Fibroblast of peridontal ligament (primary cell): ENCODE measurements at regions not wholly inside any gene's neighbourhood (a gene's known extent, or its start where the extent isn't known, plus 50 kb on each side); places are given as distances from the start of the nearest gene placed in this dataset.
"Not testable (repeated sequence)": the region's sequence is repeated elsewhere in the genome, so short reads cannot be mapped to it uniquely, and the experiment has no call there.

ENCODE experiments used
- DNase-seq: peaks from one replicate; pipeline ENCODE4 v3.0.0-alpha.2; 2010; ENCODE audit errors: extremely low read depth

GRCh38 chr7:136533732-136534131 is 334.7 kb upstream of the CHRM2 start:
- no peak for DNase-seq

GRCh38 chr7:136530831-136531230 is 337.6 kb upstream of the CHRM2 start:
- DNase-seq, result no peak

- DNase-seq, result peak; percentile 93
These were observed 340.1 kb upstream of the CHRM2 start for GRCh38 chr7:136528329-136528728.

- DNase-seq, result no peak
These were observed 340.9 kb upstream of the CHRM2 start for GRCh38 chr7:136527554-136527953.

GRCh38 chr7:136526408-136527105 is 341.9 kb upstream of the CHRM2 start:
- DNase-seq, result no peak

GRCh38 chr7:136523571-136523970 is 344.9 kb upstream of the CHRM2 start:
- peak; percentile 45 for DNase-seq

GRCh38 chr7:136517971-136518370 is 350.5 kb upstream of the CHRM2 start:
- no peak for DNase-seq

GRCh38 chr7:136514776-136515175 is 353.7 kb upstream of the CHRM2 start:
- no peak for DNase-seq

- no peak for DNase-seq
These were observed 354.7 kb upstream of the CHRM2 start for GRCh38 chr7:136513744-136514143.

GRCh38 chr7:136509466-136509865 is 359.0 kb upstream of the CHRM2 start:
- no peak for DNase-seq

GRCh38 chr7:136502162-136502561 is 366.3 kb upstream of the CHRM2 start:
- peak; percentile 16 for DNase-seq

GRCh38 chr7:136501151-136501550 is 367.3 kb upstream of the CHRM2 start:
- no peak for DNase-seq

- no peak for DNase-seq
These were observed 371.9 kb upstream of the CHRM2 start for GRCh38 chr7:136496551-136496950.

- no peak for DNase-seq
These were observed 373.4 kb upstream of the CHRM2 start for GRCh38 chr7:136495081-136495480.

GRCh38 chr7:136492366-136492765 is 376.1 kb upstream of the CHRM2 start:
- no peak for DNase-seq

- no peak for DNase-seq
These were observed 378.6 kb upstream of the CHRM2 start for GRCh38 chr7:136489808-136490207.

GRCh38 chr7:136480901-136481300 is 387.6 kb upstream of the CHRM2 start:
- DNase-seq, result no peak

- DNase-seq, result no peak
These were observed 388.5 kb upstream of the CHRM2 start for GRCh38 chr7:136479922-136480321.

GRCh38 chr7:136470179-136470578 is 398.3 kb upstream of the CHRM2 start:
- DNase-seq, result no peak

GRCh38 chr7:136452949-136453348 is 415.5 kb upstream of the CHRM2 start:
- no peak for DNase-seq

GRCh38 chr7:136446751-136447150 is 421.7 kb upstream of the CHRM2 start:
- no peak for DNase-seq

GRCh38 chr7:136441835-136442234 is 426.6 kb upstream of the CHRM2 start:
- no peak for DNase-seq

- DNase-seq, result not testable (repeated sequence)
These were observed 436.7 kb upstream of the CHRM2 start for GRCh38 chr7:136431736-136432135.

GRCh38 chr7:136424058-136424457 is 444.4 kb upstream of the CHRM2 start:
- DNase-seq, result no peak
